ENCODE measurements at regions not wholly inside any gene's neighbourhood (a gene's known extent, or its start where the extent isn't known, plus 50 kb on each side); places are given as distances from the start of the nearest gene placed in this dataset.
"Not testable (repeated sequence)": the region's sequence is repeated elsewhere in the genome, so short reads cannot be mapped to it uniquely, and the experiment has no call there.

- H2AFZ ChIP-seq (ENCODE audit: low read depth) = no peak overlapping the region
- no peaks in the 10 kb centered on the region for H3K27me3 ChIP-seq (ENCODE audit: insufficient read depth, low read depth)
- no peaks in the 10 kb centered on the region for H3K36me3 ChIP-seq (ENCODE audit: insufficient read depth)
- no peak overlapping the region for H3K27ac ChIP-seq
- no peak overlapping the region for H3K4me3 ChIP-seq (IDR thresholded peaks at IDR 0.05; ENCODE audit: insufficient read depth, low read depth, low read length)
- H3K79me2 ChIP-seq (ENCODE audit: insufficient read depth, low read depth) = no peaks in the 10 kb centered on the region
- no peaks in the 10 kb centered on the region for H3K4me1 ChIP-seq (ENCODE audit: low read depth, poor library complexity, severe bottlenecking)
- no peak overlapping the region for H3K9ac ChIP-seq
- no peak for TF ChIP-seq CTCF (conservative IDR thresholded peaks at IDR 0.05; ENCODE audit: low read depth, low read length)
- H3K4me2 ChIP-seq = no peak overlapping the region
- H4K20me1 ChIP-seq (ENCODE audit: insufficient read depth) = no peaks in the 10 kb centered on the region
These were observed 496.7 kb downstream of the TYW1 start for GRCh38 chr7:67493366-67493765.

GRCh38 chr7:67496589-67496988 lies 500.0 kb downstream of the TYW1 start:
- Histone ChIP-seq H3K36me3 (ENCODE audit: insufficient read depth) (no peaks in the 10 kb centered on the region), H3K9ac (no peak overlapping the region), H3K79me2 (ENCODE audit: insufficient read depth, low read depth) (no peaks in the 10 kb centered on the region), H3K4me3 (IDR thresholded peaks at IDR 0.05; ENCODE audit: insufficient read depth, low read depth, low read length) (no peak overlapping the region), H4K20me1 (ENCODE audit: insufficient read depth) (no peaks in the 10 kb centered on the region), H3K27ac (no peak overlapping the region), H3K4me1 (ENCODE audit: low read depth, poor library complexity, severe bottlenecking) (no peaks in the 10 kb centered on the region), H3K4me2 (no peak overlapping the region), H3K27me3 (ENCODE audit: insufficient read depth, low read depth) (no peaks in the 10 kb centered on the region), H2AFZ (ENCODE audit: low read depth) (no peak overlapping the region)
- TF ChIP-seq CTCF (conservative IDR thresholded peaks at IDR 0.05; ENCODE audit: low read depth, low read length) = no peak

- not testable (repeated sequence) for H3K27ac ChIP-seq; H3K4me1 ChIP-seq (ENCODE audit: low read depth, poor library complexity, severe bottlenecking); H3K4me2 ChIP-seq; H2AFZ ChIP-seq (ENCODE audit: low read depth); H3K27me3 ChIP-seq (ENCODE audit: insufficient read depth, low read depth); H3K9ac ChIP-seq; H3K4me3 ChIP-seq (IDR thresholded peaks at IDR 0.05; ENCODE audit: insufficient read depth, low read depth, low read length); H3K79me2 ChIP-seq (ENCODE audit: insufficient read depth, low read depth); H4K20me1 ChIP-seq (ENCODE audit: insufficient read depth); H3K36me3 ChIP-seq (ENCODE audit: insufficient read depth)
These were observed 501.3 kb downstream of the TYW1 start for GRCh38 chr7:67497914-67498313.

- no peaks in the 10 kb centered on the region for H3K36me3 ChIP-seq (ENCODE audit: insufficient read depth)
- H2AFZ ChIP-seq (ENCODE audit: low read depth) = no peak overlapping the region
- H3K4me1 ChIP-seq (ENCODE audit: low read depth, poor library complexity, severe bottlenecking) = no peaks in the 10 kb centered on the region
- H3K9ac ChIP-seq = no peak overlapping the region
- no peak for TF ChIP-seq CTCF (conservative IDR thresholded peaks at IDR 0.05; ENCODE audit: low read depth, low read length)
- no peaks in the 10 kb centered on the region for H4K20me1 ChIP-seq (ENCODE audit: insufficient read depth)
- H3K27me3 ChIP-seq (ENCODE audit: insufficient read depth, low read depth) = no peaks in the 10 kb centered on the region
- H3K79me2 ChIP-seq (ENCODE audit: insufficient read depth, low read depth) = no peaks in the 10 kb centered on the region
- no peak overlapping the region for H3K4me3 ChIP-seq (IDR thresholded peaks at IDR 0.05; ENCODE audit: insufficient read depth, low read depth, low read length)
- no peak overlapping the region for H3K4me2 ChIP-seq
- no peak overlapping the region for H3K27ac ChIP-seq
These were observed 506.3 kb downstream of the TYW1 start for GRCh38 chr7:67502929-67503328.

- Histone ChIP-seq H2AFZ (ENCODE audit: low read depth) (no peak overlapping the region), H3K4me3 (IDR thresholded peaks at IDR 0.05; ENCODE audit: insufficient read depth, low read depth, low read length) (no peak overlapping the region), H3K4me2 (no peak overlapping the region), H4K20me1 (ENCODE audit: insufficient read depth) (no peaks in the 10 kb centered on the region), H3K27me3 (ENCODE audit: insufficient read depth, low read depth) (no peaks in the 10 kb centered on the region), H3K27ac (no peak overlapping the region), H3K4me1 (ENCODE audit: low read depth, poor library complexity, severe bottlenecking) (no peaks in the 10 kb centered on the region), H3K79me2 (ENCODE audit: insufficient read depth, low read depth) (no peaks in the 10 kb centered on the region), H3K36me3 (ENCODE audit: insufficient read depth) (no peaks in the 10 kb centered on the region), H3K9ac (no peak overlapping the region)
- no peak for TF ChIP-seq CTCF (conservative IDR thresholded peaks at IDR 0.05; ENCODE audit: low read depth, low read length)
These were observed 508.8 kb downstream of the TYW1 start for GRCh38 chr7:67505449-67505848.
